ENCODE measurements at regions not wholly inside any gene's neighbourhood (a gene's known extent, or its start where the extent isn't known, plus 50 kb on each side); places are given as distances from the start of the nearest gene placed in this dataset. TPM values are rescaled to one million over a fixed set of nuclear protein-coding genes. Genes with fewer than 3 reads are reported as not detected.

- peak; percentile 48 for DNase-seq (ENCODE audit: low read depth)
These were observed 59.2 kb upstream of the ZNF641 start for GRCh38 chr12:48409938-48410337.

GRCh38 chr12:48413388-48413787 lies 59.0 kb upstream of the ANP32D start:
- DNase-seq (ENCODE audit: low read depth), result no peak

GRCh38 chr12:48414021-48414420 lies 58.3 kb upstream of the ANP32D start:
- DNase-seq (ENCODE audit: low read depth), result no peak

DNA sequence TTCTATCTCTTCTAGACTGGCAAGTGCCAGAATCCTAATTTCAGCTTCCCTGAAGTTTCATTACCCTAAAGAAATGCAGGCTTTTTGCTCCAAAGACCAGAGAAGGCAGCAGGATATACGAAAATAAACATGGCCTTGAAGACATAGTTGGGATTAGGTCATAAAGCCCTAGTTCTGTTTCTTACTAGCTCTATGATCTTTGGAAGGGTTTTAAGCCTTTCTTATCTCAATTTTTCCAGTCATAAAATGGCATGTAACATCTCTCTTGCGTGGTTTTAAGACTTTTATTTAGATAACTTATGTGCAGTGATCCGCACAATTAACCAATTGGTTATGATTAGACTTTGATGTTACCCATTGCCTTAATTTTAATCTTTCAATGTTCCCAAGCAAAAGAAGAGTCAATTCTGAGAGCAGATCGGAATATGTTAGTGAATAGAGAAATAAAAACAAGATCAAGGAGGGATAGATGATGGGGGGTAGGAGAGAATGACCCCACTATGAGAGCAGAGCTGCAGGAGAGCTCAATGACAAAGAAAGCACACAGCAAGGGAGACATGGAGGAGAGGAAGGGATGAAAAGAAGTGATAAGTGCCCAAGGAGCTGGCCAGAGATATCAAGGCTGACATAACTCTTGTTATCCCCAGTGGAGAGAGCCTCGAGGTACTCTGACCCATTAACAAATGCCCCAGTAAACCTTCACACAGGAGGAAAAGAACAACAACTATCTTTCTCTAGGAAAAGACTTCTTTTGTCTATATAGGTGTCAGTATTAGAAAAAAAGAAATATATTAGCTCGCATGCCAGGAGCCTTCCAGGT lies 53.0 kb upstream of the ANP32D start:
- no peak for DNase-seq (ENCODE audit: low read depth)

GRCh38 chr12:48420039-48420775 lies 52.2 kb upstream of the ANP32D start:
- no peak for DNase-seq (ENCODE audit: low read depth)

DNA sequence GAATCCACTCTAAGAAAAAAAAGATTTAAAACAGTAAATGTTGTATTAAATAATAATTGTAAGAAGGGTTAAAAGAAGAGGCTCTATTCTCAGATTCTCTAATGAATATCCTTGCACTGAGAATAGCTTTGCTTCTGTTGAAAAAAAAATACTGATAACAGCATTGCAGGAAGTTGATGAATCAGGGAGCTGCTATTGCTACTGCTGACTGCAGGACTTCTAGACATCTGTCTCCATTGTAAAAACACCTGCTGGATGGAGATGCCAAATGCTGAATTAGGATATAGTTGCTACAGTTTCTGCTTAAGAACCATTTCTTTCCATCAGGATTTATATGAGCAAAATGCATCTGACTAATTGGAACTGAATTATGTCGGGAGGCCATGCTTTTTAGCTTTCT lies 50.3 kb upstream of the ANP32D start:
- DNase-seq (ENCODE audit: low read depth), result no peak

Small RNA genes in the stretch of these regions (small RNA-seq; reads per million reads assigned to genes)
- gene OR8S21P, result not detected
